ENCODE measurements at regions not wholly inside any gene's neighbourhood (a gene's known extent, or its start where the extent isn't known, plus 50 kb on each side); places are given as distances from the start of the nearest gene placed in this dataset.
A peak's percentile ranks its signal among the peaks of the same experiment; 100 is the strongest.
"Not testable (repeated sequence)": the region's sequence is repeated elsewhere in the genome, so short reads cannot be mapped to it uniquely, and the experiment has no call there.

- POLR2A ChIA-PET (ENCODE audit: partially characterized antibody); CTCF ChIA-PET (ENCODE audit: partially characterized antibody); intact Hi-C loops (cut with micrococcal nuclease); H3K4me1 ChIP-seq (ENCODE audit: insufficient read depth, low read length); H3K4me3 ChIP-seq (ENCODE audit: low read length in 2 of 2); H3K36me3 ChIP-seq (ENCODE audit: insufficient read depth, low read length); H3K4me1 Mint-ChIP-seq; H3K27me3 ChIP-seq (ENCODE audit: insufficient read depth, low read length); H3K27ac ChIP-seq (ENCODE audit: low read depth, low read length); H3K9me3 Mint-ChIP-seq; H3K9me3 ChIP-seq (ENCODE audit: control insufficient read depth in 1 of 2, low read length in 2 of 2); H3K36me3 Mint-ChIP-seq; H3K27me3 Mint-ChIP-seq: not testable (repeated sequence)
- H3K27ac Mint-ChIP-seq: peak overlapping the region; percentile 34 to 84 (median 75)
- H3K4me3 Mint-ChIP-seq: peak overlapping the region; percentile 60 to 84 (median 78)
- DNase-seq: peak; percentile 70 to 89 (median 79)
Measured at GRCh38 chr2:113551637-113552318, 53.3 kb downstream of the FOXD4L1 start.

- H3K27ac Mint-ChIP-seq; intact Hi-C loops (cut with micrococcal nuclease); H3K27ac ChIP-seq (ENCODE audit: low read depth, low read length); H3K4me3 ChIP-seq (ENCODE audit: low read length in 2 of 2); H3K36me3 ChIP-seq (ENCODE audit: insufficient read depth, low read length); H3K9me3 Mint-ChIP-seq; H3K27me3 ChIP-seq (ENCODE audit: insufficient read depth, low read length); CTCF ChIA-PET (ENCODE audit: partially characterized antibody); DNase-seq; H3K27me3 Mint-ChIP-seq; H3K4me1 Mint-ChIP-seq; H3K4me3 Mint-ChIP-seq; H3K9me3 ChIP-seq (ENCODE audit: control insufficient read depth in 1 of 2, low read length in 2 of 2); H3K4me1 ChIP-seq (ENCODE audit: insufficient read depth, low read length); POLR2A ChIA-PET (ENCODE audit: partially characterized antibody); H3K36me3 Mint-ChIP-seq: not testable (repeated sequence)
Measured at GRCh38 chr2:113559820-113560219, 61.4 kb downstream of the FOXD4L1 start.

- H3K27ac ChIP-seq (ENCODE audit: low read depth, low read length); H3K36me3 ChIP-seq (ENCODE audit: insufficient read depth, low read length); intact Hi-C loops (cut with micrococcal nuclease); H3K4me3 ChIP-seq (ENCODE audit: low read length in 2 of 2); POLR2A ChIA-PET (ENCODE audit: partially characterized antibody); CTCF ChIA-PET (ENCODE audit: partially characterized antibody); H3K27me3 Mint-ChIP-seq; H3K27me3 ChIP-seq (ENCODE audit: insufficient read depth, low read length); H3K4me1 ChIP-seq (ENCODE audit: insufficient read depth, low read length); H3K36me3 Mint-ChIP-seq; H3K4me3 Mint-ChIP-seq; DNase-seq; H3K4me1 Mint-ChIP-seq; H3K9me3 Mint-ChIP-seq; H3K9me3 ChIP-seq (ENCODE audit: control insufficient read depth in 1 of 2, low read length in 2 of 2); H3K27ac Mint-ChIP-seq: not testable (repeated sequence)
Measured at GRCh38 chr2:113562662-113563061, 64.2 kb downstream of the FOXD4L1 start.

GRCh38 chr2:113566674-113567480 lies 60.2 kb upstream of the RABL2A start:
- H3K4me3 Mint-ChIP-seq: peak overlapping the region in 1 of 8 donors; percentile 31
- H3K9me3 ChIP-seq (ENCODE audit: control insufficient read depth in 1 of 2, low read length in 2 of 2); H3K4me1 Mint-ChIP-seq; H3K9me3 Mint-ChIP-seq; H3K27me3 ChIP-seq (ENCODE audit: insufficient read depth, low read length); intact Hi-C loops (cut with micrococcal nuclease); H3K36me3 Mint-ChIP-seq; H3K27ac Mint-ChIP-seq; H3K27ac ChIP-seq (ENCODE audit: low read depth, low read length); POLR2A ChIA-PET (ENCODE audit: partially characterized antibody); CTCF ChIA-PET (ENCODE audit: partially characterized antibody); H3K36me3 ChIP-seq (ENCODE audit: insufficient read depth, low read length); H3K4me1 ChIP-seq (ENCODE audit: insufficient read depth, low read length); H3K4me3 ChIP-seq (ENCODE audit: low read length in 2 of 2); DNase-seq; H3K27me3 Mint-ChIP-seq: not testable (repeated sequence)

- CTCF ChIA-PET (ENCODE audit: partially characterized antibody); H3K36me3 ChIP-seq (ENCODE audit: insufficient read depth, low read length); intact Hi-C loops (cut with micrococcal nuclease); H3K27me3 Mint-ChIP-seq; H3K4me3 Mint-ChIP-seq; H3K4me3 ChIP-seq (ENCODE audit: low read length in 2 of 2); H3K9me3 Mint-ChIP-seq; H3K36me3 Mint-ChIP-seq; H3K9me3 ChIP-seq (ENCODE audit: control insufficient read depth in 1 of 2, low read length in 2 of 2); H3K4me1 Mint-ChIP-seq; DNase-seq; H3K27ac ChIP-seq (ENCODE audit: low read depth, low read length); POLR2A ChIA-PET (ENCODE audit: partially characterized antibody); H3K27ac Mint-ChIP-seq; H3K4me1 ChIP-seq (ENCODE audit: insufficient read depth, low read length); H3K27me3 ChIP-seq (ENCODE audit: insufficient read depth, low read length): not testable (repeated sequence)
Measured at GRCh38 chr2:113567481-113567849, 59.6 kb upstream of the RABL2A start.

- intact Hi-C loops (cut with micrococcal nuclease); H3K4me3 ChIP-seq (ENCODE audit: low read length in 2 of 2); H3K27me3 Mint-ChIP-seq; H3K9me3 ChIP-seq (ENCODE audit: control insufficient read depth in 1 of 2, low read length in 2 of 2); H3K27ac Mint-ChIP-seq; CTCF ChIA-PET (ENCODE audit: partially characterized antibody); H3K4me1 Mint-ChIP-seq; H3K36me3 ChIP-seq (ENCODE audit: insufficient read depth, low read length); H3K27ac ChIP-seq (ENCODE audit: low read depth, low read length); H3K4me3 Mint-ChIP-seq; POLR2A ChIA-PET (ENCODE audit: partially characterized antibody); DNase-seq; H3K27me3 ChIP-seq (ENCODE audit: insufficient read depth, low read length); H3K36me3 Mint-ChIP-seq; H3K9me3 Mint-ChIP-seq; H3K4me1 ChIP-seq (ENCODE audit: insufficient read depth, low read length): not testable (repeated sequence)
Measured at GRCh38 chr2:113568231-113568630, 58.8 kb upstream of the RABL2A start.

GRCh38 chr2:113570082-113570481 lies 57.0 kb upstream of the RABL2A start:
- H3K9me3 Mint-ChIP-seq; CTCF ChIA-PET (ENCODE audit: partially characterized antibody); H3K27ac Mint-ChIP-seq: not testable (repeated sequence)

More at GRCh38 chr2:113570082-113570481, 57.0 kb upstream of the RABL2A start:
- H3K27me3 Mint-ChIP-seq; H3K4me1 ChIP-seq (ENCODE audit: insufficient read depth, low read length); H3K4me3 Mint-ChIP-seq; H3K27me3 ChIP-seq (ENCODE audit: insufficient read depth, low read length); H3K4me3 ChIP-seq (ENCODE audit: low read length in 2 of 2); H3K9me3 ChIP-seq (ENCODE audit: control insufficient read depth in 1 of 2, low read length in 2 of 2); intact Hi-C loops (cut with micrococcal nuclease); H3K27ac ChIP-seq (ENCODE audit: low read depth, low read length); H3K36me3 Mint-ChIP-seq; POLR2A ChIA-PET (ENCODE audit: partially characterized antibody); DNase-seq; H3K4me1 Mint-ChIP-seq; H3K36me3 ChIP-seq (ENCODE audit: insufficient read depth, low read length): not testable (repeated sequence)

Measured in CD4-positive, alpha-beta memory T cell (primary cell).